ENCODE measurements at regions not wholly inside any gene's neighbourhood (a gene's known extent, or its start where the extent isn't known, plus 50 kb on each side); places are given as distances from the start of the nearest gene placed in this dataset.

DNA sequence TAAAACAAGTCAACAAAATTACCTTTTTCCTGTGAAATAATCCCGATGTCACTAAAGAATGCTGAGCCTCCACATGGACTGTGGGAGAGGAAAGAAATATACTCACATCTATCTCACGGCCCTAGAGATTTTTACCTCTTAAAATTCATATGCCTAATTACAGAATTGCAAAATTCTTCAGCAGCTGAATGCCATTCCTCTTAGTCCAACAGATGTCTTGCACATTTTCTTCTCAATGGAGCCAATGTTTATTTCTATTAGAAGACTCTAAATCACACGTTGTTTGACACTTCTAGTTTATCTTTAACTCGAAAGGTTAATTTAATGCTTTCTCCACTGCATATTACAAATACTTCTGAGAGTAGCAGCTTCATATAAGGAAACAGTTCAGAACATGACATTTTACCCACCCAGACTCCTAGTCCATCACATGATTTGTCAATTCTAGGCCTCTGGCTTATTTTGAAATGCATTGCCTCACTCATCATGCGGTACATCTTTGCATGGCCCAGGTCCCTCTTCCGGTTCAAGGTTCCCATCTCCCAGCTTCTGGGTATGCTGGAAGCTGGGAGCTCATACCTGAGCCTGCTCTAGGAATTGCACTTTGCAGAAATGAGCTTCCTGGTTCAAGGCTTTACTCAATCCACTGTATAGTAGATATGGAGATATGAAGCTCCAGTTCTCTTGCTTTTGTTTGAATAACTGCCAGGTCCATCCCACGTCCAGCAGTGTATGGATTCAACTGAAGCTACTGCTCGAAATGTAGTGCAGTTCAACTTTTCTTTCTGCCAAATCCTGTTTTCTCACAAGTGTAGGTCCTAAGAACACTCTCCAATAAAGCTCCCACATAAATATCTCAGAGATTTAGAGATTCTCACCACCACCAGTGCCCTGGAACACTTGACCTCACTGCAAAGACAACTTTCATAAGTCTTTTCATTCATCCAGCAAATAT, 306.2 kb downstream of the GPR37 start:
- ChIA-PET POLR2A (no interaction called here), CTCF (interaction anchor here (0.7 to 0.9 kb wide), 2 partner anchors 9 to 19 kb away, joined by 3 read pairs; no protein-coding TSS in a partner anchor)
- Histone ChIP-seq H3K36me3 (replicated peaks in 1 of 2; ENCODE audit: control insufficient read depth in 1 of 2, insufficient read depth in 2 of 2, low read length in 1 of 2) (no peaks in the 10 kb centered on the region), H2AFZ (ENCODE audit: low read depth) (no peak overlapping the region), H3K4me2 (no peak overlapping the region), H3K9ac (no peak overlapping the region), H4K20me1 (ENCODE audit: insufficient read depth) (no peaks in the 10 kb centered on the region), H3K4me3 (ENCODE audit: low read depth in 2 of 2, low read length in 1 of 2) (no peak overlapping the region), H3K9me3 (no peaks in the 10 kb centered on the region), H3K27me3 (ENCODE audit: insufficient read depth) (no peaks in the 10 kb centered on the region), H3K79me2 (ENCODE audit: insufficient read depth) (no peaks in the 10 kb centered on the region), H3K27ac (ENCODE audit: low read depth in 2 of 2, low read length in 1 of 2) (no peak overlapping the region), H3K9me2 (no peaks in the 10 kb centered on the region), H3F3A (replicated peaks; ENCODE audit: insufficient read depth) (no peaks in the 10 kb centered on the region), H3K4me1 (ENCODE audit: control insufficient read depth in 1 of 2, insufficient read depth in 2 of 2, low read depth in 1 of 2, low read length in 1 of 2) (no peaks in the 10 kb centered on the region)
- no peak for TF ChIP-seq JUND (IDR thresholded peaks at IDR 0.05)
- TF ChIP-seq, protein P1, sequence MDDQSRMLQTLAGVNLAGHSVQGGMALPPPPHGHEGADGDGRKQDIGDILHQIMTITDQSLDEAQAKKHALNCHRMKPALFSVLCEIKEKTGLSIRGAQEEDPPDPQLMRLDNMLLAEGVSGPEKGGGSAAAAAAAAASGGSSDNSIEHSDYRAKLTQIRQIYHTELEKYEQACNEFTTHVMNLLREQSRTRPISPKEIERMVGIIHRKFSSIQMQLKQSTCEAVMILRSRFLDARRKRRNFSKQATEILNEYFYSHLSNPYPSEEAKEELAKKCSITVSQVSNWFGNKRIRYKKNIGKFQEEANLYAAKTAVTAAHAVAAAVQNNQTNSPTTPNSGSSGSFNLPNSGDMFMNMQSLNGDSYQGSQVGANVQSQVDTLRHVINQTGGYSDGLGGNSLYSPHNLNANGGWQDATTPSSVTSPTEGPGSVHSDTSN (IDR thresholded peaks at IDR 0.05) = no peak
- no peak for TF ChIP-seq NFIC (IDR thresholded peaks at IDR 0.05; ENCODE audit: borderline replicate concordance)
- 38% methylated on average over 8 of the region's 8 CpGs for WGBS (ENCODE audit: low lambda C conversion rate)
- DNase-seq = no peak

DNA sequence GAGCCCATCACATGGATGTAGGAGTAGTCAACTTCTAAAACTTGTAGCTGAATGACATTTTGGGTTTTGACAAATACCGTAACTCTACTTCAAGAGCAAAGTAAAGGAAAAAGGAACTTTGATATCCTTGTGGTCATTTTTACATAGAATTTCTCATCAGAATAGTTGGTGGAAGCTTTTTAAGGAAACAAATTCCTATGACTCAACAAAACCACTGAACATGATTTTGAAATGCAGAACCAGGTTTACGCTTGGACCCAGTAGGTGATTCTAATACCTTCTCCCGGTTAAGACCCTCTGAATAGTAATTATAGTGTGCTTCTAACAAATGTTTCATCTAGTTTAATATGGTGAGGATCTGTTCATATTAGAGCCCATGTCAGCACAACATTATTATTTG, 307.8 kb downstream of the GPR37 start:
- H2AFZ ChIP-seq (ENCODE audit: low read depth) = no peak overlapping the region
- H3K36me3 ChIP-seq (replicated peaks in 1 of 2; ENCODE audit: control insufficient read depth in 1 of 2, insufficient read depth in 2 of 2, low read length in 1 of 2) = no peaks in the 10 kb centered on the region
- no peak for DNase-seq
- H3K4me2 ChIP-seq = no peak overlapping the region
- H3K79me2 ChIP-seq (ENCODE audit: insufficient read depth) = no peaks in the 10 kb centered on the region
- no peaks in the 10 kb centered on the region for H3K9me2 ChIP-seq
- H3K9me3 ChIP-seq = no peaks in the 10 kb centered on the region
- H3K27me3 ChIP-seq (ENCODE audit: insufficient read depth) = no peaks in the 10 kb centered on the region
- WGBS (ENCODE audit: low lambda C conversion rate) = 77% methylated on average over 3 of the region's 3 CpGs
- no peak overlapping the region for H3K27ac ChIP-seq (ENCODE audit: low read depth in 2 of 2, low read length in 1 of 2)
- ChIA-PET CTCF (interaction anchor here (0.6 kb wide), 1 partner anchor 255 kb away, joined by 3 read pairs; no protein-coding TSS in a partner anchor), POLR2A (no interaction called here)
- no peaks in the 10 kb centered on the region for H4K20me1 ChIP-seq (ENCODE audit: insufficient read depth)
- no peak overlapping the region for H3K4me3 ChIP-seq (ENCODE audit: low read depth in 2 of 2, low read length in 1 of 2)
- H3F3A ChIP-seq (replicated peaks; ENCODE audit: insufficient read depth) = no peaks in the 10 kb centered on the region
- H3K4me1 ChIP-seq (ENCODE audit: control insufficient read depth in 1 of 2, insufficient read depth in 2 of 2, low read depth in 1 of 2, low read length in 1 of 2) = no peaks in the 10 kb centered on the region
- no peak overlapping the region for H3K9ac ChIP-seq
- TF ChIP-seq EP300 (IDR thresholded peaks at IDR 0.05; ENCODE audit: borderline replicate concordance in 1 of 2, low read depth in 1 of 2, low read length in 1 of 2) = no peak
- no peak for TF ChIP-seq FOXM1 (IDR thresholded peaks at IDR 0.05; ENCODE audit: low read depth)
- no peak for TF ChIP-seq RFX5 (IDR thresholded peaks at IDR 0.05; ENCODE audit: low read length)
- no peak for TF ChIP-seq MEF2A (IDR thresholded peaks at IDR 0.05; ENCODE audit: borderline replicate concordance, low read depth)
- TF ChIP-seq RCOR1 (IDR thresholded peaks at IDR 0.05; ENCODE audit: low read length) = no peak
- TF ChIP-seq SIN3A (IDR thresholded peaks at IDR 0.05; ENCODE audit: borderline replicate concordance, low read depth, low read length) = no peak
- TF ChIP-seq, protein P2, sequence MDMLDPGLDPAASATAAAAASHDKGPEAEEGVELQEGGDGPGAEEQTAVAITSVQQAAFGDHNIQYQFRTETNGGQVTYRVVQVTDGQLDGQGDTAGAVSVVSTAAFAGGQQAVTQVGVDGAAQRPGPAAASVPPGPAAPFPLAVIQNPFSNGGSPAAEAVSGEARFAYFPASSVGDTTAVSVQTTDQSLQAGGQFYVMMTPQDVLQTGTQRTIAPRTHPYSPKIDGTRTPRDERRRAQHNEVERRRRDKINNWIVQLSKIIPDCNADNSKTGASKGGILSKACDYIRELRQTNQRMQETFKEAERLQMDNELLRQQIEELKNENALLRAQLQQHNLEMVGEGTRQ (IDR thresholded peaks at IDR 0.05; ENCODE audit: borderline replicate concordance, low read depth, low read length) = no peak
- TF ChIP-seq, protein P3, sequence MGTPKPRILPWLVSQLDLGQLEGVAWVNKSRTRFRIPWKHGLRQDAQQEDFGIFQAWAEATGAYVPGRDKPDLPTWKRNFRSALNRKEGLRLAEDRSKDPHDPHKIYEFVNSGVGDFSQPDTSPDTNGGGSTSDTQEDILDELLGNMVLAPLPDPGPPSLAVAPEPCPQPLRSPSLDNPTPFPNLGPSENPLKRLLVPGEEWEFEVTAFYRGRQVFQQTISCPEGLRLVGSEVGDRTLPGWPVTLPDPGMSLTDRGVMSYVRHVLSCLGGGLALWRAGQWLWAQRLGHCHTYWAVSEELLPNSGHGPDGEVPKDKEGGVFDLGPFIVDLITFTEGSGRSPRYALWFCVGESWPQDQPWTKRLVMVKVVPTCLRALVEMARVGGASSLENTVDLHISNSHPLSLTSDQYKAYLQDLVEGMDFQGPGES (IDR thresholded peaks at IDR 0.05; ENCODE audit: low read depth, low read length) = no peak
- no peak for TF ChIP-seq TEAD4 (IDR thresholded peaks at IDR 0.05; ENCODE audit: borderline replicate concordance, insufficient read depth)
- TF ChIP-seq, protein P4, sequence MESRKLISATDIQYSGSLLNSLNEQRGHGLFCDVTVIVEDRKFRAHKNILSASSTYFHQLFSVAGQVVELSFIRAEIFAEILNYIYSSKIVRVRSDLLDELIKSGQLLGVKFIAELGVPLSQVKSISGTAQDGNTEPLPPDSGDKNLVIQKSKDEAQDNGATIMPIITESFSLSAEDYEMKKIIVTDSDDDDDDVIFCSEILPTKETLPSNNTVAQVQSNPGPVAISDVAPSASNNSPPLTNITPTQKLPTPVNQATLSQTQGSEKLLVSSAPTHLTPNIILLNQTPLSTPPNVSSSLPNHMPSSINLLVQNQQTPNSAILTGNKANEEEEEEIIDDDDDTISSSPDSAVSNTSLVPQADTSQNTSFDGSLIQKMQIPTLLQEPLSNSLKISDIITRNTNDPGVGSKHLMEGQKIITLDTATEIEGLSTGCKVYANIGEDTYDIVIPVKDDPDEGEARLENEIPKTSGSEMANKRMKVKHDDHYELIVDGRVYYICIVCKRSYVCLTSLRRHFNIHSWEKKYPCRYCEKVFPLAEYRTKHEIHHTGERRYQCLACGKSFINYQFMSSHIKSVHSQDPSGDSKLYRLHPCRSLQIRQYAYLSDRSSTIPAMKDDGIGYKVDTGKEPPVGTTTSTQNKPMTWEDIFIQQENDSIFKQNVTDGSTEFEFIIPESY (IDR thresholded peaks at IDR 0.05; ENCODE audit: borderline replicate concordance, low read depth) = no peak
- TF ChIP-seq, protein P5, sequence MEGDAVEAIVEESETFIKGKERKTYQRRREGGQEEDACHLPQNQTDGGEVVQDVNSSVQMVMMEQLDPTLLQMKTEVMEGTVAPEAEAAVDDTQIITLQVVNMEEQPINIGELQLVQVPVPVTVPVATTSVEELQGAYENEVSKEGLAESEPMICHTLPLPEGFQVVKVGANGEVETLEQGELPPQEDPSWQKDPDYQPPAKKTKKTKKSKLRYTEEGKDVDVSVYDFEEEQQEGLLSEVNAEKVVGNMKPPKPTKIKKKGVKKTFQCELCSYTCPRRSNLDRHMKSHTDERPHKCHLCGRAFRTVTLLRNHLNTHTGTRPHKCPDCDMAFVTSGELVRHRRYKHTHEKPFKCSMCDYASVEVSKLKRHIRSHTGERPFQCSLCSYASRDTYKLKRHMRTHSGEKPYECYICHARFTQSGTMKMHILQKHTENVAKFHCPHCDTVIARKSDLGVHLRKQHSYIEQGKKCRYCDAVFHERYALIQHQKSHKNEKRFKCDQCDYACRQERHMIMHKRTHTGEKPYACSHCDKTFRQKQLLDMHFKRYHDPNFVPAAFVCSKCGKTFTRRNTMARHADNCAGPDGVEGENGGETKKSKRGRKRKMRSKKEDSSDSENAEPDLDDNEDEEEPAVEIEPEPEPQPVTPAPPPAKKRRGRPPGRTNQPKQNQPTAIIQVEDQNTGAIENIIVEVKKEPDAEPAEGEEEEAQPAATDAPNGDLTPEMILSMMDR (IDR thresholded peaks at IDR 0.05) = no peak
- no peak for TF ChIP-seq RXRA (IDR thresholded peaks at IDR 0.05; ENCODE audit: borderline replicate concordance, low read depth)
- TF ChIP-seq MXI1 (IDR thresholded peaks at IDR 0.05; ENCODE audit: low read depth, low read length) = no peak
- TF ChIP-seq, protein P6, sequence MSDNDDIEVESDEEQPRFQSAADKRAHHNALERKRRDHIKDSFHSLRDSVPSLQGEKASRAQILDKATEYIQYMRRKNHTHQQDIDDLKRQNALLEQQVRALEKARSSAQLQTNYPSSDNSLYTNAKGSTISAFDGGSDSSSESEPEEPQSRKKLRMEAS (IDR thresholded peaks at IDR 0.05; ENCODE audit: low read depth) = no peak
- TF ChIP-seq NRF1 (IDR thresholded peaks at IDR 0.05; ENCODE audit: low read depth, low read length) = no peak
- TF ChIP-seq FOXJ3 (CRISPR knock-in tag; IDR thresholded peaks at IDR 0.05) = no peak

All from SK-N-SH (cell line).